Stimulated activated naive CD4-positive, alpha-beta T cell (primary cell): ENCODE measurements at regions not wholly inside any gene's neighbourhood (a gene's known extent, or its start where the extent isn't known, plus 50 kb on each side); places are given as distances from the start of the nearest gene placed in this dataset.
"Not testable (repeated sequence)": the region's sequence is repeated elsewhere in the genome, so short reads cannot be mapped to it uniquely, and the experiment has no call there.

Experiments
- DNase-seq, 6 experiments: peaks; one replicate each; lab custom pipeline; 2025; lab: John Stamatoyannopoulos, UW

DNA sequence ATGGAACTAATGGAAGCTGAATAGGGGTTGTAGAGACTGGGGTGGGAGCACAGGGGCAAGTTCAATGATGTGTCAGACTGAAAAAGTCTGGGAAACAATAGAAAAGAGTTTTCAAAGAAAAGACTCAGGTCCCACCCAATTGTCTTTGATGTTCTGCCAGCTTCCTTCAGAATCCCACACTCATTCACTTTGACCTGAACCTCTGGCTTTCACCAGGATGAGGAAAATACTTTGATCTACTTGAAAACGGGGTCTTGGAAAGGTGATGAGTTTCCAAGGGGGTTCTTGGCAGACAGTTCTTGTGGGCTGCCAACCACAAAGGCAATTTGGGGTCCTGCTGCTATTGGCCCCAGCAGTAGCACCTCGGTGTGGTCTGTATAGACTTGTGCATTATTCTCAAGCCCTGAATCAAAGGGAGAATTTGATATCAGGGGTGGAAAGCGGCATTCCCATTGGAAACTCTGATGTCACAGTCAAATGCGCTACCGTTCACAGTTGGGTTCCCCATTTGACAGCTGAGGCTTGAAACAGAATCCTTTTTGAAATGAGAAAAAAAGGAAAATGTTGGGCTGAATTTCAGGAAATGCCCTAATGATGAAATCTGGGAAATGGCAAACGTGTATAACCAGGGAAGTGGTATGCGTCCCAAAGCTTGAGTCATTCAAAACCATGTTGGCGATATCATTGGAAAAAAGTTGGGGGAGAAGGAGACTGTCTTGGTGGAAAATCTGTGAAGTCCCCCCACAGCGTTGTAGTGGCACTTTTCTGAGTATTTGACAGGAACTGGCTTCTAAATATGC is 229.2 kb upstream of the LRTM1 start:
- DNase-seq: no peak

DNA sequence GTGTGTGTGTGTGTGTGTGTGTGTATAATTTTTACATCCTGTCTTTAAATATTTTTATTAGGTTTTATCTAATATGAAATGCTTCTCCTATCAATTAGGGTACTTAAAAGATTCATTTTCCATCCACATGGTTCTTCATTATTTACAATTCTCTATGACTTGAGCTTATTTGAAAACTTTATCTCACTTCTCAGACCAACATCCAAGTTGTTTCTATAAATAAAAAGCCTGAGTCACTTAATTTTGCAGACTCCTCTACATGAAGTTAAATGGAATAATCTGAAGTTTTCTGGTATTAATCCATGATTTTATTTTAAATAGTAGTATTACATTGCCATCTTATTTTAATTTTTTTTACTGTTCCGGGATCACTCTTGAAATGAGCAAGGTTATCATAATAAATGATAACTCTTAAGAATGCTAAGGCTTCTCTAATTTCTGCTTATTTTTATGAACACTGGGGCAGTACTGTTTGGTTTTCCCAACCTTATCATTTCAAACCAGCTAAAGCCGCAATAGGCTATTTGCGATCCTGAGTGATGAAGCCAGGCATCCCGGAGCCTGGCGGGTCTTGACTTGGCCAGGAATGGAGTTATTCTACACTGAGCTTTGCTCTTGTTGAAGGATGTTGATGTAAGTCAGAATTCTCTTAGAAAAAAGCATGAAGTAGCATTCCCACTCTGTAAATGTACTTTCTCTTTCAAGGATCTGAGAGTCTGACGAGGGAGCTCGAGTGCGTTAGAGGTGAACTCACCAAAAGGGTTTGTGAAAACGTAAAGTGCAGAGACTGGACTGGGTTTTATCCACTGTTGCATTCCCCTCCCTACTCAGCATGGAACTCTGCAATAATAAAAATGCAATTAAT is 220.2 kb upstream of the LRTM1 start:
- no peak for DNase-seq

DNA sequence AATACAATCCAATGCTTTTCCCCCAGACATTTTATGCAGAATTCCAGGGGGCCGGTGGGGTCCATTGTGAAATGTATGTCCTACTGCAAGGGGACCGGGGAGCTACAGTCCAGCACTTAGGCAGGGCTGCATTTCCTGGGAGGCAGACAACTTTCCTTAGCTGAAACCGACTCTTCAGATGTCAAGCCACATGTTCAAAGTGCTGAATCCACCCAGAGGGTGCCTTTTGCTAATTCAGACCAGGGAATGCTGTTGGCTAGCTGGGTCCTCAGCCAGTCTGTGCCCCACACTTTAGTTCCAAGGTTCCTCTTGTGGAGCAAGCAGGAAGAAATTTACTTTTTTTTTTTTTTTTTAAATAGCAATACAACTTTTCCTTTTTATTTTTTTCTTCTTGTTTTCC is 219.5 kb upstream of the LRTM1 start:
- no peak for DNase-seq

DNA sequence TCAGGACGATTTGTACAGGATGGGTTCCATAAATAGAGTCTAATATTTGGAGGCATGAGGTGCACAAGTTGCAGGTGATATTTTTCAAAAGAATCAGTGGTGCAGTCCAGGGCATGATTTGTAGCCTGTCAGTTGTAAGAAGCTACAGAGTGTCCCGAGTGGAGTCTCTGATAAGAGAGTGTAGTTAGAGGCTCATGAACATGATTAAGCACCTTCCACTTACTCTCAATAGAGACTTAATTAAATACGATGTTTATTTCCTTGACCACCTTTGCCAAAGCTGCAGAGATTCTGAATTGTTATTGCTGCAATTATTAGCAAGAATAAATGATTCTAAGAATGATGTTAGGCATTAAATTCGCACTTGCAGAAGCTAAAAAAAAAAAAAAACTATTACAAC is 218.4 kb upstream of the LRTM1 start:
- DNase-seq: no peak

DNA sequence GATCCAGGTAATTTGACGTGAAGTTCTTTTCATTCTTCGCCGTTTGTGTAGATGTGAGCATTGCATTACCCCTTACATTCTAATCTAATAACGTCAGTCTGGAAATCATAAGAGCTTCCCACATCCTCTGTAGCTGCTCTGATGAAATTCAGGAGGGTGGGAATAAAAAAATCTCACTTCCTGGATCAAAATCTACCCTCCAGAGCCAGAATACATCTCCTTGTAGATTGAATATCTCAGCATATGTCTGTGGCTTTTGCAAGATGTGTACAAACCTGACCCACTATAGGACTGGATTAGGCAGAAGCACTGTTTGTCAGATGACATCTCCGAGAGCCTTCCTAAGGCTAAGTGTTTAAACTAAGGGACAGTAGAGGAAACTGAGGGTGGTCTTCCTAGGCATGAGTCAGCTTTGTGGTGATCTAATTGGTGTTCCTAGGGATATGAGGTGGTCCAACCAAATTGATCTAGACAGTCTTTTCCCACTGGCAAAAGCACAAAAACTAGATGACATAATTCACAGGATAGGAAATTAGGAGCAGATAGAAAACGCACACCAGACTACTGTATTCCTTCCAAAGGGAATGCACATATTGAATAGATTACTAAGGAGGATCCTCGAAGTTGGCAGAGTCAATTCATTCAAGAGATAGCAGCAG is 216.3 kb upstream of the LRTM1 start:
- DNase-seq: no peak

DNA sequence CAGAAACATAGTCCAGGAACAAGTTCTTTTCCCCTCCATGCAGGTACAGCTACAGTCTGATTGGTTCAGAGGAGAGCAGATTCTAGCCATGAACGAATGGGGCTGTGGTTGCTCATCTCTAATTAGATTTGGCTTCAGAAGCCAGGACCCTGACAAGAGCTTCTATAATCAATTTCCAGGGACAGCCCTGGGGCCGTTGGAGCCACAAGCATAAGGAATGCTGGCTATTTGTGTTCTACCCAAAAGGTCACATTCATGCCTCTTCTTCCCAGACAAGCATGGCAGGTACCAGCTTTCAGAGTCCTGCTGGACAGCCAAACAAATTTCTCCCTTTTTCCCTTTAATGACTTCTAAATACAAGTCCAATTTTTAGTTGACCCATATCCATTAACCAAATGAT is 215.5 kb upstream of the LRTM1 start:
- no peak for DNase-seq

DNA sequence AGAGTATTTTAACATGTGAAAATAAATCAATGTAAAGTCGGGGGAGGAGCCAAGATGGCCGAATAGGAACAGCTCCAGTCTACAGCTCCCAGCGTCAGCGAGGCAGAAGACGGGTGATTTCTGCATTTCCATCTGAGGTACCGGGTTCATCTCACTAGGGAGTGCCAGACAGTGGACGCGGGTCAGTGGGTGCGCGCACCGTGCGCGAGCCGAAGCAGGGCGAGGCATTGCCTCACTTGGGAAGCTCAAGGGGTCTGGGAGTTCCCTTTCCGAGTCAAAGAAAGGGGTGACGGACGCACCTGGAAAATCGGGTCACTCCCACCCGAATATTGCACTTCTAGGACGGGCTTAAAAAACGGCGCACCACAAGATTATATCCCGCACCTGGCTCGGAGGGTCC is 208.4 kb upstream of the LRTM1 start:
- not testable (repeated sequence) for DNase-seq

DNA sequence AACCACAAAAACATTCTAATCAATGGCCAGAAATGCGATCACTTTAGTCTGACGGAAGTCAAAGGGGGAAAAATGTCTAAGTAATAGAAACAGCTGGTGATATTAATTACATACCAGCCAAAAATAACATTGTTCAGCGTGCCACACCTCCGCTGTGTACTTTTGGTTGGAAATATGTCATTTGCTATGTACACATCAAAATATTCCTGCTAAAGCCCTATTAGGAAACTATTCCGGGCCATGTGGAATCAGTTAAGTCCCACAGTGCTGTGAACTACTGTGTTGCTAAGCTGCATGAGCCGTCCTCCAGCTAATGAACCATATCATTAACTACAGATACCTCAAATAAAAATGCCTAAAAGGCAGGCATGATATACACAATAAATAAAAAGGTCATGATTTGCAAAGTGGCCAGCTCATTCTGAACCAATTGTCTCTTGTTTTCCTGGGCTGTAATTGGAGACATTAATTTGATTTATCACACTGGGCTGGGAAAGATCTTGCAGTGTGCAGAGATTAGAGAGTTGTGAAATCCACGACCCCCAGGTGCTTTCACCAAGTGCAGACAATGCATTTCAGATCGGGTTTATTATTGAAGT is 200.5 kb upstream of the LRTM1 start:
- DNase-seq: no peak

DNA sequence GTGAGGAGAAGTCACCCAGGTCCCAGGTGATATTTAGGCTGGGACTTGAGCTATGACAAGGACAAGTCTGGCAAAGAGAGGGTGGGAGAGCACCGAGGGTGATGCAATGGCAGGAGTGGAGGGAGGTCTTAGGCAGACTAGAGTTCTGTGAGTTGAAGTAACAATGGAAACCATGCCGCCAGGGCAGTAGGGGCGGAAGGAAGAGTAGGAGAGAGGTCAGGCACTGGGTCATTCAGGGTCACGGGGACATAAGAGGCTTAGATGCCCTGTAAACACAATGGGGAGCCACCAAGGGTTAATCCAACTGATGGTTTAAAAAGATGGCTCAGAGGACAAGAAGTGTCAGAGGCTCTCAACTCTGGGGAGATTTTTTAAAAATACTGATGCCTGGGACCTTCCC is 199.7 kb upstream of the LRTM1 start:
- DNase-seq: no peak

DNA sequence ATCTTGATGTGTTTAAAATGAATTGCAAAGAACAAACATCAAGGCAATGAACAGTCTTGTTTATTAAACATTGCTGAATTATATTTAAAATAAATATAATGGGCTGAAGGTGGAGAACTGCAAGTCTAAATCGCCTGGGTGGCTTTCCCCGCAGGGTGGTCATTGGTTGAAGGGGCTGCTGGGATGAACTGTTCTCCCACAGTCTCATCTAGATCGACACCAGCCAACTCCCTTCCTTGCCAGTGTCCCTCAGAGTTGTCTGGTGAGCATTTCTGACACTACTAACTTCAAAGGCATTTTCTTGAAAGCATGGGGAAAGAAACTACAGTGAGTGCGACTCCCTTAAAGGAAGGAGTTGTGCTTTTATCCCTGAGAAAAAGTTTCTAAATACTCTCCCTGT is 196.5 kb upstream of the LRTM1 start:
- DNase-seq: no peak
